Neural progenitor cell (in vitro differentiated cells): ENCODE measurements at regions not wholly inside any gene's neighbourhood (a gene's known extent, or its start where the extent isn't known, plus 50 kb on each side); places are given as distances from the start of the nearest gene placed in this dataset.

Source experiments
- DNase-seq: peaks from one replicate; pipeline ENCODE4 v3.0.0-alpha.2; 2016; ENCODE audit warnings: low spot score
- H2AFZ ChIP-seq: fragments of 200-600 bp; sonication (generic); replicated peaks from 2 replicates; pipeline ENCODE4 v1.6.1; 2016; ENCODE audit warnings: antibody characterized with exemption
- H3F3A ChIP-seq: fragments of 200-600 bp; sonication (generic); 2 replicates; pipeline ENCODE4 v1.6.1; 2016; ENCODE audit warnings: antibody characterized with exemption, low read depth
- H3K27ac ChIP-seq: fragments of 200-600 bp; sonication (generic); 2 replicates; pipeline ENCODE4 v1.5.1; 2016; ENCODE audit warnings: mild to moderate bottlenecking
- H3K27me3 ChIP-seq: fragments of 200-600 bp; sonication (generic); 2 replicates; pipeline ENCODE4 v1.6.1; 2016; ENCODE audit warnings: mild to moderate bottlenecking, moderate library complexity
- H3K36me3 ChIP-seq: fragments of 200-600 bp; sonication (generic); 2 replicates; pipeline ENCODE4 v1.5.1; 2016
- H3K4me1 ChIP-seq: fragments of 200-600 bp; sonication (generic); 2 replicates; pipeline ENCODE4 v1.6.1; 2016; ENCODE audit warnings: mixed run types
- H3K4me2 ChIP-seq: fragments of 200-600 bp; sonication (generic); 2 replicates; pipeline ENCODE4 v1.6.1; 2016
- H3K4me3 ChIP-seq: fragments of 200-600 bp; sonication (generic); 2 replicates; pipeline ENCODE4 v1.5.1; 2016
- H3K79me2 ChIP-seq: fragments of 200-600 bp; sonication (generic); 2 replicates; pipeline ENCODE4 v1.6.1; 2016; ENCODE audit warnings: low read depth
- H3K9ac ChIP-seq: fragments of 200-600 bp; sonication (generic); 2 replicates; pipeline ENCODE4 v1.6.1; 2016
- H3K9me3 ChIP-seq: fragments of 200-600 bp; sonication (generic); 2 replicates; pipeline ENCODE4 v1.5.1; 2016; ENCODE audit warnings: low read depth
- H4K20me1 ChIP-seq: fragments of 200-600 bp; sonication (generic); 2 replicates; pipeline ENCODE4 v1.6.1; 2016; ENCODE audit warnings: low read depth
- H3K27ac Mint-ChIP-seq: 3 replicates; pipeline ENCODE4 v1.8.0; 2021; ENCODE audit warnings: mixed read lengths
- H3K27me3 Mint-ChIP-seq: 2 replicates; pipeline ENCODE4 v1.8.0; 2022; ENCODE audit warnings: low read depth, mild to moderate bottlenecking, inconsistent platforms, moderate library complexity, mixed read lengths; ENCODE audit not compliant: insufficient read depth
- H3K36me3 Mint-ChIP-seq: 3 replicates; pipeline ENCODE4 v1.8.0; 2021; ENCODE audit warnings: mixed read lengths
- H3K4me1 Mint-ChIP-seq: 3 replicates; pipeline ENCODE4 v1.8.0; 2021; ENCODE audit warnings: mixed read lengths
- H3K4me3 Mint-ChIP-seq: 3 replicates; pipeline ENCODE4 v1.8.0; 2021; ENCODE audit warnings: mild to moderate bottlenecking, moderate library complexity, mixed read lengths
- H3K9me3 Mint-ChIP-seq: 3 replicates; pipeline ENCODE4 v1.8.0; 2020; ENCODE audit warnings: mixed read lengths
- EZH2 ChIP-seq: fragments of 200-600 bp; sonication (generic); IDR thresholded peaks from 2 replicates; pipeline ENCODE4 v1.6.1; 2017; ENCODE audit warnings: antibody characterized with exemption, mild to moderate bottlenecking, moderate library complexity
- EZH2phosphoT487 ChIP-seq: fragments of 200-600 bp; sonication (generic); IDR thresholded peaks from 2 replicates; pipeline ENCODE4 v1.6.1; 2017; ENCODE audit warnings: antibody characterized with exemption
- TF ChIP-seq, protein P1 (sequence below): fragments of 200-600 bp; sonication (generic); IDR thresholded peaks from 2 replicates; pipeline ENCODE4 v1.5.1; 2017; ENCODE audit warnings: antibody characterized with exemption, mild to moderate bottlenecking

DNA sequence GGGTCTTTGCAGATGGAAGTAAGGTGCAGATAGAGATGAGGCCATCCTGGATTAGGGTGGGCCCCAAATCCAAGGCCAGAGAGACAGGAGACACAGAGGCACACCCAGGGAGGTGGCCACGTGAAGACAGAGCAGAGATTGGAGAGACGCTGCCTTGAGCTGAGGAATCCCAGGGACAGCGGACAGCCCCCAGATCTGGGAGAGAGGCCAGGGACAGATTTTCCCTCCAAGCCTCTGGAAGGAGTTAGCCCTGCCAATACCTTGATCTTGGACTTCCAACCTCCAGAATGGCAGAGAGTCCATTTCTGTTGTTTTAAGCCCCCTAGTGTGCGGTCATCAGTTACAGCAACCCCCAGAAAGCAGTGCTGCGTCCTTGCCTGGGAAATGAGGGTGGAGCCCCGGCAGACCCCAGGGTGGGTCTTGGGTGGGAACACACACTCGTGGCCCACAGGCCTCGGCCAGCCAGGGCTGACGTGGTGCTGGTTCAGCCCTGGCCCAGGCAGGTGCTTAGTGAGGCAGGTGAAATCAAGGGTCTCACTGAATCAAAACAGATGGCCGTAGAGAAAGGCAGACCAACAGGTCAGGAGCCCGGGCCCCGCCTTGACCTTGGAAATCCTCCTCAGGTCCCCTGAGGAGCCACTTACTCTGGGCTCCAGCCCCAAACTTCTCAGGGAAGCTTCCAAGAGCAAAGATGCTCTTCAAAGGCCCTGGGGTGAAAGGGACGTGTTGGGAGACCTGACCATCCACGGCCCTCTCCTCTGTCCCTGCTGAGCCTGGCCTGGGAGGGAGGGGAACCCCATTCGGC, 169.3 kb downstream of the RBFOX3 start:
- Histone ChIP-seq H4K20me1 (no peaks in the 10 kb centered on the region), H3K9ac (no peak overlapping the region), H3K9me3 (no peaks in the 10 kb centered on the region), H3K27ac (no peak overlapping the region), H3K79me2 (no peaks in the 10 kb centered on the region), H3K27me3 (no peaks in the 10 kb centered on the region), H3F3A (no peaks in the 10 kb centered on the region), H3K36me3 (no peaks in the 10 kb centered on the region), H3K4me2 (no peak overlapping the region), H3K4me3 (no peak overlapping the region), H3K4me1 (peaks cover 3% of the 10 kb centered on the region), H2AFZ (no peak overlapping the region)
- no peak for TF ChIP-seq EZH2phosphoT487
- TF ChIP-seq, protein P1, sequence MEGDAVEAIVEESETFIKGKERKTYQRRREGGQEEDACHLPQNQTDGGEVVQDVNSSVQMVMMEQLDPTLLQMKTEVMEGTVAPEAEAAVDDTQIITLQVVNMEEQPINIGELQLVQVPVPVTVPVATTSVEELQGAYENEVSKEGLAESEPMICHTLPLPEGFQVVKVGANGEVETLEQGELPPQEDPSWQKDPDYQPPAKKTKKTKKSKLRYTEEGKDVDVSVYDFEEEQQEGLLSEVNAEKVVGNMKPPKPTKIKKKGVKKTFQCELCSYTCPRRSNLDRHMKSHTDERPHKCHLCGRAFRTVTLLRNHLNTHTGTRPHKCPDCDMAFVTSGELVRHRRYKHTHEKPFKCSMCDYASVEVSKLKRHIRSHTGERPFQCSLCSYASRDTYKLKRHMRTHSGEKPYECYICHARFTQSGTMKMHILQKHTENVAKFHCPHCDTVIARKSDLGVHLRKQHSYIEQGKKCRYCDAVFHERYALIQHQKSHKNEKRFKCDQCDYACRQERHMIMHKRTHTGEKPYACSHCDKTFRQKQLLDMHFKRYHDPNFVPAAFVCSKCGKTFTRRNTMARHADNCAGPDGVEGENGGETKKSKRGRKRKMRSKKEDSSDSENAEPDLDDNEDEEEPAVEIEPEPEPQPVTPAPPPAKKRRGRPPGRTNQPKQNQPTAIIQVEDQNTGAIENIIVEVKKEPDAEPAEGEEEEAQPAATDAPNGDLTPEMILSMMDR, result no peak
- peaks cover 7% of the 10 kb centered on the region for H3K4me1 Mint-ChIP-seq
- H3K27ac Mint-ChIP-seq, result peak overlapping the region; percentile 70
- H3K36me3 Mint-ChIP-seq, result no peaks in the 10 kb centered on the region
- peaks cover 9% of the 10 kb centered on the region for H3K27me3 Mint-ChIP-seq
- H3K4me3 Mint-ChIP-seq, result no peak overlapping the region
- no peak for DNase-seq
- no peaks in the 10 kb centered on the region for H3K9me3 Mint-ChIP-seq

DNA sequence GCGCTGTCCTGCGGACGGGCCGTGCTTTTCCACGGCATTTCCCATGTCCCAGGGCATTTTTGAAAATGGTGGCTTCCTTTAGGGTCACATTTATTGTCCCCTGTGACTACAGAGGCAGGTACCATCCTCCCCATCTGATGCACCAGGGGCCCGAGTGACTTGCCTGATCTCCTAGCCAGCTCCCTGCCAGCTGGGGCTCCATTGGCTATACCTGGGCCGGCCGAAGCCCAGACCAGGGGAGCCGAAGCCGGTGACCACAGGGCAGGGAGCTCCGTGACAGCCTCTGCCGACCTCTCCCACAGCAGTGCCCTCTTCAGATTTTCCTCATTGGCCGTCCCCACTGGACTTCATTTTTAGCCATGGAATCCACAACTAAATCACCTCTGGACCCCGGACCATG, 170.6 kb downstream of the RBFOX3 start:
- H3K4me1 ChIP-seq, result peaks cover 7% of the 10 kb centered on the region
- Mint-ChIP-seq H3K36me3 (no peaks in the 10 kb centered on the region), H3K4me1 (peaks cover 4% of the 10 kb centered on the region), H3K9me3 (no peaks in the 10 kb centered on the region), H3K4me3 (no peak overlapping the region), H3K27ac (no peak overlapping the region), H3K27me3 (peaks cover 5% of the 10 kb centered on the region)
- no peak overlapping the region for H3K4me3 ChIP-seq
- no peaks in the 10 kb centered on the region for H3K9me3 ChIP-seq
- no peak overlapping the region for H3K9ac ChIP-seq
- no peaks in the 10 kb centered on the region for H3K79me2 ChIP-seq
- H3F3A ChIP-seq, result no peaks in the 10 kb centered on the region
- no peak overlapping the region for H3K27ac ChIP-seq
- no peak for DNase-seq
- H3K27me3 ChIP-seq, result no peaks in the 10 kb centered on the region
- H4K20me1 ChIP-seq, result no peaks in the 10 kb centered on the region
- H2AFZ ChIP-seq, result no peak overlapping the region
- H3K36me3 ChIP-seq, result no peaks in the 10 kb centered on the region
- TF ChIP-seq EZH2phosphoT487, result no peak
- TF ChIP-seq, protein P1, result no peak
- TF ChIP-seq EZH2, result no peak
- H3K4me2 ChIP-seq, result no peak overlapping the region

DNA sequence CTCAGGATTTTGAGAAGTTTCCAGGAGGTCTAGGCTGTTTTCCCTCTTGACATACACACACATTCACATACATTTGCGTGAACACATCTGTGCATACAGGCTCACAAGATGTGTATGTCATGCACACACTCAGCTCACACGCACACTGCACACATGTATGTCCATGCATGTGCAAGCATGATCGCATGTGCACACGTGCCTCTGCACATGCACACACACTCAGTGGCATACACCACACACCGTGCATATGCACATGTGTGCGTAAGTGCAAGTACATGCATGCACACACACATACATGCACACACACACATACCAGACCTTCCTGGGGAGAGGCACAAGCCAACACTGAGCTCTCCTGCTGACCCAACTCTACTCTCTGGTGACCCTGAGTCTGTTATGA, 171.4 kb downstream of the RBFOX3 start:
- H3K9me3 Mint-ChIP-seq, result no peaks in the 10 kb centered on the region

More for the DNA sequence above, 171.4 kb downstream of the RBFOX3 start:
- no peak overlapping the region for H3K4me3 Mint-ChIP-seq
- Histone ChIP-seq H4K20me1 (no peaks in the 10 kb centered on the region), H2AFZ (no peak overlapping the region), H3K27ac (no peak overlapping the region), H3K9me3 (no peaks in the 10 kb centered on the region), H3K4me1 (peaks cover 7% of the 10 kb centered on the region), H3F3A (no peaks in the 10 kb centered on the region), H3K4me2 (no peak overlapping the region), H3K9ac (no peak overlapping the region), H3K27me3 (no peaks in the 10 kb centered on the region), H3K79me2 (no peaks in the 10 kb centered on the region), H3K36me3 (no peaks in the 10 kb centered on the region), H3K4me3 (no peak overlapping the region)
- no peaks in the 10 kb centered on the region for H3K36me3 Mint-ChIP-seq
- peaks cover 4% of the 10 kb centered on the region for H3K27me3 Mint-ChIP-seq
- peaks cover 4% of the 10 kb centered on the region for H3K4me1 Mint-ChIP-seq
- no peak for DNase-seq
- TF ChIP-seq, protein P1, result no peak
- no peak for TF ChIP-seq EZH2phosphoT487
- no peak for TF ChIP-seq EZH2
- no peak overlapping the region for H3K27ac Mint-ChIP-seq
